Fibroblast of mammary gland (primary cell): ENCODE measurements at regions not wholly inside any gene's neighbourhood (a gene's known extent, or its start where the extent isn't known, plus 50 kb on each side); places are given as distances from the start of the nearest gene placed in this dataset.

Experiments
- DNase-seq: peaks from one replicate; pipeline ENCODE4 v3.0.0-alpha.2; 2010; ENCODE audit warnings: low read depth
- H3K4me3 ChIP-seq: 2 replicates; pipeline ENCODE4 v1.5.1; 2011; ENCODE audit warnings: low read depth, mild to moderate bottlenecking, low read length, moderate library complexity; ENCODE audit not compliant: control insufficient read depth
- CTCF ChIP-seq: conservative IDR thresholded peaks from 2 replicates; pipeline ENCODE4 v1.5.1; 2011; ENCODE audit warnings: low read depth, low read length, inconsistent platforms; ENCODE audit not compliant: control insufficient read depth, insufficient read depth

GRCh38 chr17:27226611-27227230 is 67.2 kb upstream of the WSB1 start:
- no peak for TF ChIP-seq CTCF
- no peak overlapping the region for H3K4me3 ChIP-seq
- DNase-seq = peak; percentile 81

GRCh38 chr17:27230996-27231395 is 62.9 kb upstream of the WSB1 start:
- H3K4me3 ChIP-seq = no peak overlapping the region
- no peak for TF ChIP-seq CTCF
- no peak for DNase-seq

- no peak overlapping the region for H3K4me3 ChIP-seq
- no peak for DNase-seq
- no peak for TF ChIP-seq CTCF
Observed at GRCh38 chr17:27232328-27232727, 61.6 kb upstream of the WSB1 start.

GRCh38 chr17:27233059-27233458 is 60.9 kb upstream of the WSB1 start:
- no peak for TF ChIP-seq CTCF
- DNase-seq = no peak
- no peak overlapping the region for H3K4me3 ChIP-seq

- no peak for TF ChIP-seq CTCF
- no peak overlapping the region for H3K4me3 ChIP-seq
- DNase-seq = no peak
Observed at GRCh38 chr17:27233776-27234175, 60.1 kb upstream of the WSB1 start.

GRCh38 chr17:27236717-27237315 is 57.1 kb upstream of the WSB1 start:
- TF ChIP-seq CTCF = peak; percentile 95
- DNase-seq = peak; percentile 77
- no peak overlapping the region for H3K4me3 ChIP-seq
